ENCODE measurements at regions not wholly inside any gene's neighbourhood (a gene's known extent, or its start where the extent isn't known, plus 50 kb on each side); places are given as distances from the start of the nearest gene placed in this dataset.
"Not testable (repeated sequence)": the region's sequence is repeated elsewhere in the genome, so short reads cannot be mapped to it uniquely, and the experiment has no call there.

DNA sequence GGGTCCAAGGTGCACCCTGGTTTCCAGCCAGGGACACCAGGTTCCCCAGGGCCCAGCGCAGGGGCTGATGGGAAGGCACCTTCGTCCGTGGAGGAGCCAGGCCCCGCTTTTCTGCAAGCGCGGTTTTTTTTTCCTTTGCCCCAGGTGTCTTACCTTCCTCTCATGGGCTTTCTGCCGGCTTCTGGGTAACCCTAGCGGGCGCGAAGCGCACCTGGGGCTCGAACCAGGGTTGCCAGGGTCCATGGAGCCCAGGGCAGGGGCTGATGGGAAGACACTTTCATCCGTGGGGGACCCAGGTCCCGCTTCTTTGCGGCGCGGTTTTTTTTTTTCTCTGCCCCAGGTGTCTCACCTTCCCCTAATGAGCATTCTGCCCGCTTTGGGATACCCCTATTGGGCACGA lies 529.3 kb downstream of the FOXD4L4 start:
- TF ChIP-seq, protein P1, sequence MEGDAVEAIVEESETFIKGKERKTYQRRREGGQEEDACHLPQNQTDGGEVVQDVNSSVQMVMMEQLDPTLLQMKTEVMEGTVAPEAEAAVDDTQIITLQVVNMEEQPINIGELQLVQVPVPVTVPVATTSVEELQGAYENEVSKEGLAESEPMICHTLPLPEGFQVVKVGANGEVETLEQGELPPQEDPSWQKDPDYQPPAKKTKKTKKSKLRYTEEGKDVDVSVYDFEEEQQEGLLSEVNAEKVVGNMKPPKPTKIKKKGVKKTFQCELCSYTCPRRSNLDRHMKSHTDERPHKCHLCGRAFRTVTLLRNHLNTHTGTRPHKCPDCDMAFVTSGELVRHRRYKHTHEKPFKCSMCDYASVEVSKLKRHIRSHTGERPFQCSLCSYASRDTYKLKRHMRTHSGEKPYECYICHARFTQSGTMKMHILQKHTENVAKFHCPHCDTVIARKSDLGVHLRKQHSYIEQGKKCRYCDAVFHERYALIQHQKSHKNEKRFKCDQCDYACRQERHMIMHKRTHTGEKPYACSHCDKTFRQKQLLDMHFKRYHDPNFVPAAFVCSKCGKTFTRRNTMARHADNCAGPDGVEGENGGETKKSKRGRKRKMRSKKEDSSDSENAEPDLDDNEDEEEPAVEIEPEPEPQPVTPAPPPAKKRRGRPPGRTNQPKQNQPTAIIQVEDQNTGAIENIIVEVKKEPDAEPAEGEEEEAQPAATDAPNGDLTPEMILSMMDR (IDR thresholded peaks at IDR 0.05): not testable (repeated sequence)
- not testable (repeated sequence) for TF ChIP-seq POLR2A (IDR thresholded peaks at IDR 0.05)
